DND-41 (cell line): ENCODE measurements at regions not wholly inside any gene's neighbourhood (a gene's known extent, or its start where the extent isn't known, plus 50 kb on each side); places are given as distances from the start of the nearest gene placed in this dataset.

ENCODE experiments used
- ATAC-seq: fragments of 200-7000 bp; cut with Tn5 transposase; 3 replicates; pipeline ENCODE4 v1.9.1; 2021; ENCODE audit warnings: low read depth; ENCODE audit not compliant: insufficient read depth
- DNase-seq: peaks from one replicate; pipeline ENCODE4 v3.0.0-alpha.2; 2020
- H2AFZ ChIP-seq: 2 replicates; pipeline ENCODE4 v1.6.0; 2012; ENCODE audit warnings: low read depth, low read length
- H3K27ac ChIP-seq: 2 replicates; pipeline ENCODE4 v1.5.1; 2012; ENCODE audit warnings: low read length, inconsistent platforms
- H3K27me3 ChIP-seq: fragments of 200-600 bp; sonication (generic); 2 replicates; pipeline ENCODE4 v1.6.0; 2012; ENCODE audit warnings: low read length, mild to moderate bottlenecking, inconsistent platforms; ENCODE audit not compliant: insufficient read depth, poor library complexity
- H3K36me3 ChIP-seq: 2 replicates; pipeline ENCODE4 v1.5.1; 2012; ENCODE audit warnings: low read length, inconsistent platforms; ENCODE audit not compliant: insufficient read depth
- H3K4me1 ChIP-seq: 2 replicates; pipeline ENCODE4 v1.5.1; 2012; ENCODE audit warnings: mild to moderate bottlenecking, low read length; ENCODE audit not compliant: insufficient read depth
- H3K4me2 ChIP-seq: 2 replicates; pipeline ENCODE4 v1.6.0; 2012; ENCODE audit warnings: mild to moderate bottlenecking, moderate library complexity, low read length, inconsistent platforms; ENCODE audit not compliant: insufficient read depth
- H3K4me3 ChIP-seq, 2 experiments: fragments of 200-600 bp in 1 of 2; shearing (Covaris generic) in 1 of 2; 2 replicates each; pipeline ENCODE4 v1.5.1; 2012 to 2016; ENCODE audit warnings: inconsistent platforms in 2 of 2, low read length in 2 of 2, mild to moderate bottlenecking in 2 of 2, low read depth in 1 of 2, moderate library complexity in 1 of 2
- H3K79me2 ChIP-seq: 2 replicates; pipeline ENCODE4 v1.6.0; 2012; ENCODE audit warnings: low read length, inconsistent platforms; ENCODE audit not compliant: insufficient read depth
- H3K9ac ChIP-seq: 2 replicates; pipeline ENCODE4 v1.6.0; 2012; ENCODE audit warnings: low read depth, mild to moderate bottlenecking, inconsistent platforms, low read length, moderate library complexity
- H3K9me3 ChIP-seq: 2 replicates; pipeline ENCODE4 v1.5.1; 2012; ENCODE audit warnings: low read length, moderate library complexity, mild to moderate bottlenecking, inconsistent platforms; ENCODE audit not compliant: insufficient read depth, severe bottlenecking
- H4K20me1 ChIP-seq: 2 replicates; pipeline ENCODE4 v1.6.0; 2012; ENCODE audit warnings: low read length; ENCODE audit not compliant: insufficient read depth
- EZH2 ChIP-seq: IDR thresholded peaks from 3 replicates; pipeline ENCODE4 v1.6.1; 2012; ENCODE audit warnings: borderline replicate concordance, low read depth, mild to moderate bottlenecking, moderate library complexity, low read length, inconsistent platforms; ENCODE audit not compliant: severe bottlenecking
- TF ChIP-seq, protein P1 (sequence below): IDR thresholded peaks from 2 replicates; pipeline ENCODE4 v1.5.1; 2012; ENCODE audit warnings: borderline replicate concordance, low read length, moderate library complexity, mild to moderate bottlenecking; ENCODE audit not compliant: poor library complexity, severe bottlenecking; ENCODE audit errors: extremely low read depth

DNA sequence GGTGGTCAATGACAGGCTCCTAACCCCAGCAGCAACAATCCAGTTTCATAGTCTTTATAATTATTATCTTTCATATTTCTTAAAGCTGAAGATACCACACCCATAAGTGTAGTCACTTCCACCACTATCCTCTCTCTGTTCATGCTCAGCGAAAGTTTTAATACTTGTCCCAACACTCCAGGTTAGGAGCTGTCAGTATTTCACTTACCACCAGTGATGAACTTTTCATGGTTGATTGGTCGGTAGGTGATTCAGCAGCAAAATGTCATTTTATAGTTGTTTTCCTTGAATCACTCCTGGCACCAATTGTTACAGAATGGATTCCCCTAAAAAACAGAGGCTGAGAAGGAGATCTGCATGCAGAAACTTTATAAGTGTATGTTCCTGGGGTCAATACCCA is 324.9 kb downstream of the CCDC85A start:
- Histone ChIP-seq H3K79me2 (no peaks in the 10 kb centered on the region), H3K9ac (no peak overlapping the region), H3K27ac (no peak overlapping the region), H4K20me1 (no peaks in the 10 kb centered on the region), H3K9me3 (no peaks in the 10 kb centered on the region), H3K4me3 (no peak overlapping the region), H3K4me1 (no peaks in the 10 kb centered on the region), H3K27me3 (no peaks in the 10 kb centered on the region), H3K4me2 (no peak overlapping the region), H2AFZ (no peak overlapping the region), H3K36me3 (no peaks in the 10 kb centered on the region)
- TF ChIP-seq EZH2: no peak
- TF ChIP-seq, protein P1, sequence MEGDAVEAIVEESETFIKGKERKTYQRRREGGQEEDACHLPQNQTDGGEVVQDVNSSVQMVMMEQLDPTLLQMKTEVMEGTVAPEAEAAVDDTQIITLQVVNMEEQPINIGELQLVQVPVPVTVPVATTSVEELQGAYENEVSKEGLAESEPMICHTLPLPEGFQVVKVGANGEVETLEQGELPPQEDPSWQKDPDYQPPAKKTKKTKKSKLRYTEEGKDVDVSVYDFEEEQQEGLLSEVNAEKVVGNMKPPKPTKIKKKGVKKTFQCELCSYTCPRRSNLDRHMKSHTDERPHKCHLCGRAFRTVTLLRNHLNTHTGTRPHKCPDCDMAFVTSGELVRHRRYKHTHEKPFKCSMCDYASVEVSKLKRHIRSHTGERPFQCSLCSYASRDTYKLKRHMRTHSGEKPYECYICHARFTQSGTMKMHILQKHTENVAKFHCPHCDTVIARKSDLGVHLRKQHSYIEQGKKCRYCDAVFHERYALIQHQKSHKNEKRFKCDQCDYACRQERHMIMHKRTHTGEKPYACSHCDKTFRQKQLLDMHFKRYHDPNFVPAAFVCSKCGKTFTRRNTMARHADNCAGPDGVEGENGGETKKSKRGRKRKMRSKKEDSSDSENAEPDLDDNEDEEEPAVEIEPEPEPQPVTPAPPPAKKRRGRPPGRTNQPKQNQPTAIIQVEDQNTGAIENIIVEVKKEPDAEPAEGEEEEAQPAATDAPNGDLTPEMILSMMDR: no peak
- DNase-seq (no peak), ATAC-seq (no peak)

GRCh38 chr2:56510610-56511009 is 326.8 kb downstream of the CCDC85A start:
- Histone ChIP-seq H3K4me1 (no peaks in the 10 kb centered on the region), H3K27ac (no peak overlapping the region), H2AFZ (no peak overlapping the region), H3K36me3 (no peaks in the 10 kb centered on the region), H3K4me2 (no peak overlapping the region), H3K27me3 (no peaks in the 10 kb centered on the region), H3K4me3 (no peak overlapping the region), H4K20me1 (no peaks in the 10 kb centered on the region), H3K9me3 (no peaks in the 10 kb centered on the region), H3K79me2 (no peaks in the 10 kb centered on the region), H3K9ac (no peak overlapping the region)
- ATAC-seq: no peak
- no peak for DNase-seq
- TF ChIP-seq, protein P1: no peak
- TF ChIP-seq EZH2: no peak

- Histone ChIP-seq H3K9ac (no peak overlapping the region), H3K4me1 (no peaks in the 10 kb centered on the region), H3K4me2 (no peak overlapping the region), H4K20me1 (no peaks in the 10 kb centered on the region), H3K4me3 (no peak overlapping the region), H3K9me3 (no peaks in the 10 kb centered on the region), H3K27me3 (no peaks in the 10 kb centered on the region), H3K79me2 (no peaks in the 10 kb centered on the region), H2AFZ (no peak overlapping the region), H3K27ac (no peak overlapping the region), H3K36me3 (no peaks in the 10 kb centered on the region)
- TF ChIP-seq EZH2: no peak
- TF ChIP-seq, protein P1: no peak
- DNase-seq (no peak), ATAC-seq (no peak)
These were observed 331.6 kb downstream of the CCDC85A start for GRCh38 chr2:56515399-56515798.

DNA sequence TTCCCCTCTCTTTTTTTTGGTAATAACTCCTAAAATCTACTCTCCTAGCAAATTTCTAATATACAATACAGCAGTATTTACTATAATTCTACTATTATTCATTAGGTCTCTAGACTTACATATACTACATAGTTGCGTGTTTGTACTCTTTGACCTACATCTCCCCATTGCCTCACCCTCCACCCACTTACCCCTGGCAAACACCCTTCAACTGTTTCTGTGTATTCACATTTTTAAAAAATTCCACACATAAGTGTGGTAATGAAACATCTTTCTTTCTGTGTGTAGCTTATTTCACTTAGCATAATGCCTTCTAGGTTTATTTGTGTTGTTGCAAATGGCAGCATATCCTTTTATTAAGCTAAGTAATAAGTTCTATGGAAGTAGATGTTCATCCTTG is 336.0 kb downstream of the CCDC85A start:
- no peaks in the 10 kb centered on the region for H4K20me1 ChIP-seq
- H3K27me3 ChIP-seq: no peaks in the 10 kb centered on the region
- no peaks in the 10 kb centered on the region for H3K79me2 ChIP-seq
- DNase-seq: no peak
- no peaks in the 10 kb centered on the region for H3K36me3 ChIP-seq
- H3K9ac ChIP-seq: no peak overlapping the region
- no peak overlapping the region for H3K4me2 ChIP-seq
- TF ChIP-seq, protein P1: no peak
- no peak for TF ChIP-seq EZH2
- H3K4me3 ChIP-seq: no peak overlapping the region
- H3K4me1 ChIP-seq: no peaks in the 10 kb centered on the region
- no peak overlapping the region for H2AFZ ChIP-seq
- no peak for ATAC-seq
- H3K9me3 ChIP-seq: no peaks in the 10 kb centered on the region
- no peak overlapping the region for H3K27ac ChIP-seq
